ENCODE measurements at regions not wholly inside any gene's neighbourhood (a gene's known extent, or its start where the extent isn't known, plus 50 kb on each side); places are given as distances from the start of the nearest gene placed in this dataset.

DNA sequence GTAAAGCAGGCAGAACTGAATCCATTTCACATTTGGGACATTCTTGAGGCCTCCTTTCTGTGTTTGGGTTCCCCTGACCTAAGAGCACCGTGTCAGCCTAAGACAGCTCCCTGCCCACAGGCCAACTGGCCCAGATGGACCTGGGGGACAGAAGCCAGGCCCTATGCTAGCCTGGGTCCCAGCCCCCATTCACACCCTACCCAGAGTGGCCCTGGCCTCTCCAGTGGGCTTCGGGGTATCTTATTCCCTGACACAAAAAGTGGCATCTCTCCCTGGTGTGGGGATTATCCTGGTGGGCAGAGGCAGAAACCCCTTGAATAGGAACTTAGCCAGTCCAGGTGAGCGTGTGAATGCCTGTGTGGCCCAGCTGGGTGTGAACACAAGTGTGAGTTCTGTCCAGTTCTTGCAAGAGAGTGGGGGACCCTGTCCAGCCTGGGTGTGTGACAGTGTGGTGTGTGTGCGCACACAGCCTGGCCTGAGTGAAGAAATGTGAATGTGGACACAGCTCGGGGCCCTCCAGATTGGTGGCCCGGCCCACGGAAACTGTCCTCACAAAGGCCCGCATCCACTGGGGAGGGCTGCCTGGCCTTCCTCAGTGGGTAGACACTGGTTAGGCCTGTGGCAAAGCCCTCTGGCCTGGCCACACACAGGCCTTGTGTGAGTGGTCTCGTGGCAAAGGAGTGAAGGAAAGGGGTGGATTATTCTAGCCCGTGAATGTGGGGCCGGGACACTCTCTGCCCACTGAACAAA, 63.0 kb upstream of the HAAO start:
- H3K27ac ChIP-seq = no peak overlapping the region
- no peak overlapping the region for H3K4me2 ChIP-seq
- no peak for DNase-seq (ENCODE audit: low spot score)
- no peaks in the 10 kb centered on the region for H3K79me2 ChIP-seq
- WGBS (ENCODE audit: low lambda C conversion rate, missing lambda C conversion rate) = 80% methylated on average over 11 of the region's 11 CpGs
- H3K9me2 ChIP-seq (replicated peaks; ENCODE audit: insufficient read depth) = no peaks in the 10 kb centered on the region
- no peaks in the 10 kb centered on the region for H3K9me3 ChIP-seq (ENCODE audit: low read depth)
- no peaks in the 10 kb centered on the region for H3K36me3 ChIP-seq (replicated peaks; ENCODE audit: insufficient read depth, low read depth)
- H2AFZ ChIP-seq = no peak overlapping the region
- no peaks in the 10 kb centered on the region for H3K27me3 ChIP-seq
- H3K4me1 ChIP-seq (ENCODE audit: insufficient read depth) = peaks cover 22% of the 10 kb centered on the region
- TF ChIP-seq CTCF (IDR thresholded peaks at IDR 0.05; ENCODE audit: poor library complexity) (no peak), EZH2 (IDR thresholded peaks at IDR 0.05; ENCODE audit: borderline replicate concordance) (no peak), EZH2phosphoT487 (IDR thresholded peaks at IDR 0.05; ENCODE audit: low read depth, severe bottlenecking, unreplicated experiment) (no peak)
- no peak overlapping the region for H3K4me3 ChIP-seq
- no peaks in the 10 kb centered on the region for H4K20me1 ChIP-seq (ENCODE audit: insufficient read depth, poor library complexity, severe bottlenecking)

GRCh38 chr2:42854207-42854818, 61.9 kb upstream of the HAAO start:
- no peak overlapping the region for H3K4me2 ChIP-seq
- no peaks in the 10 kb centered on the region for H3K27me3 ChIP-seq
- WGBS (ENCODE audit: low lambda C conversion rate, missing lambda C conversion rate) = 62% methylated on average over 16 of the region's 16 CpGs
- no peaks in the 10 kb centered on the region for H3K79me2 ChIP-seq
- H3K4me3 ChIP-seq = no peak overlapping the region
- H3K27ac ChIP-seq = peak overlapping the region; percentile 40
- H3K4me1 ChIP-seq (ENCODE audit: insufficient read depth) = peaks cover 17% of the 10 kb centered on the region
- no peak overlapping the region for H2AFZ ChIP-seq
- H3K9me3 ChIP-seq (ENCODE audit: low read depth) = no peaks in the 10 kb centered on the region
- DNase-seq (ENCODE audit: low spot score) = no peak
- H4K20me1 ChIP-seq (ENCODE audit: insufficient read depth, poor library complexity, severe bottlenecking) = no peaks in the 10 kb centered on the region
- H3K36me3 ChIP-seq (replicated peaks; ENCODE audit: insufficient read depth, low read depth) = no peaks in the 10 kb centered on the region
- H3K9me2 ChIP-seq (replicated peaks; ENCODE audit: insufficient read depth) = no peaks in the 10 kb centered on the region
- TF ChIP-seq CTCF (IDR thresholded peaks at IDR 0.05; ENCODE audit: poor library complexity) (no peak), EZH2 (IDR thresholded peaks at IDR 0.05; ENCODE audit: borderline replicate concordance) (no peak), EZH2phosphoT487 (IDR thresholded peaks at IDR 0.05; ENCODE audit: low read depth, severe bottlenecking, unreplicated experiment) (no peak)

DNA sequence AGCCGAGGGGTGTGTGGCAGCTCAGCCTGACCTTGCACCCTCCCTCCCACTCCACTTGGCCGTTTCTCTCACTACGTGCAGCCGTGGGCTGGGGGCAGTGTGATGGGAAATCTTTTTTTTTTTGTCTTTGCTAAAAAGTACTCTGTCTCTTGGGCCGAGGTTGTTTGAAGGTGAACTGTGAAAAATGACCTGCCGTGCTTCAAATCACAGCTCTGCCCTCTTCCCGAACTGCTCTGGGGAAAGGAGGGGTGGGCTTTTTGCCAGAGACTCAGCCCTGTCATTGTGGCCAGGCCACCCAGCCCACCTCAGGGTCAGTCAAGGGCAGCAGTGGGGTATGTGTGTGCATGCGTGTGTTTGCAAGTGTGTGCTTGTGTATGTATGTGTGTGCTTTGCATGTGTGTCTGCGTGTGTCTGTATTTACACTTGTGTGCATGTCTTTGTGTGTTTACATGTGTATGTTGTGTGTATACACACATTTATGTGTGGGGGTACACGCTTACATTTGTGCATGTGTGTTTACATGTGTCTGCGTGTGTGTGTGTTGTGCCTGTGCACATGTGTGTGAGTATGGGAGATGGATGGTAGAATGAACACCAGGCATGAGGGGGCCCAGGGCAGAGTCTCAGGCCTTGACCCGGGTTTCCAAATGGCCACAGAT, 61.3 kb upstream of the HAAO start:
- H3K4me1 ChIP-seq (ENCODE audit: insufficient read depth) = peaks cover 14% of the 10 kb centered on the region
- no peaks in the 10 kb centered on the region for H3K27me3 ChIP-seq
- H4K20me1 ChIP-seq (ENCODE audit: insufficient read depth, poor library complexity, severe bottlenecking) = no peaks in the 10 kb centered on the region
- no peak overlapping the region for H3K4me2 ChIP-seq
- H3K9me2 ChIP-seq (replicated peaks; ENCODE audit: insufficient read depth) = no peaks in the 10 kb centered on the region
- no peak for TF ChIP-seq CTCF (IDR thresholded peaks at IDR 0.05; ENCODE audit: poor library complexity)
- no peak for TF ChIP-seq EZH2phosphoT487 (IDR thresholded peaks at IDR 0.05; ENCODE audit: low read depth, severe bottlenecking, unreplicated experiment)
- no peak for TF ChIP-seq EZH2 (IDR thresholded peaks at IDR 0.05; ENCODE audit: borderline replicate concordance)
- no peaks in the 10 kb centered on the region for H3K9me3 ChIP-seq (ENCODE audit: low read depth)
- no peaks in the 10 kb centered on the region for H3K36me3 ChIP-seq (replicated peaks; ENCODE audit: insufficient read depth, low read depth)
- H3K79me2 ChIP-seq = no peaks in the 10 kb centered on the region
- no peak overlapping the region for H2AFZ ChIP-seq
- H3K4me3 ChIP-seq = no peak overlapping the region
- 72% methylated on average over 12 of the region's 12 CpGs for WGBS (ENCODE audit: low lambda C conversion rate, missing lambda C conversion rate)
- H3K27ac ChIP-seq = peak overlapping the region; percentile 40
- DNase-seq (ENCODE audit: low spot score) = no peak
